IPS DF 6.9 (cell line): ENCODE measurements at regions not wholly inside any gene's neighbourhood (a gene's known extent, or its start where the extent isn't known, plus 50 kb on each side); places are given as distances from the start of the nearest gene placed in this dataset.

Experiments
- DNase-seq: peaks from one replicate; pipeline ENCODE4 v3.0.0-alpha.2; 2013; ENCODE audit warnings: low read depth, low spot score
- H3K27ac ChIP-seq: one replicate; pipeline ENCODE4 v1.5.1; 2013; ENCODE audit warnings: low read length, control low read depth
- H3K27me3 ChIP-seq: 2 replicates; pipeline ENCODE4 v1.6.1; 2013; ENCODE audit warnings: mild to moderate bottlenecking, low read length; ENCODE audit not compliant: control insufficient read depth, insufficient read depth
- H3K36me3 ChIP-seq: 2 replicates; pipeline ENCODE4 v1.6.1; 2013; ENCODE audit warnings: low read length; ENCODE audit not compliant: control insufficient read depth, insufficient read depth
- H3K4me1 ChIP-seq: 2 replicates; pipeline ENCODE4 v1.6.1; 2013; ENCODE audit warnings: low read length; ENCODE audit not compliant: control insufficient read depth, insufficient read depth
- H3K4me3 ChIP-seq: 2 replicates; pipeline ENCODE4 v1.5.1; 2013; ENCODE audit warnings: mild to moderate bottlenecking, low read length
- H3K9me3 ChIP-seq: 2 replicates; pipeline ENCODE4 v1.6.1; 2013; ENCODE audit warnings: low read length, inconsistent platforms; ENCODE audit not compliant: control insufficient read depth, insufficient read depth
- WGBS: extraction: QIAGEN DNeasy Blood & Tissue Kit; methylation state at CpG from one replicate; pipeline ENCODE4 v1.1.7; 2013; ENCODE audit warnings: mixed read lengths, missing lambda C conversion rate; ENCODE audit not compliant: insufficient read length, insufficient coverage; 5-methylcytosine and 5-hydroxymethylcytosine counted together

- Histone ChIP-seq H3K27ac (no peak overlapping the region), H3K9me3 (no peaks in the 10 kb centered on the region), H3K27me3 (no peaks in the 10 kb centered on the region; the same call in 1 of the 2 replicates), H3K36me3 (no peaks in the 10 kb centered on the region), H3K4me1 (no peaks in the 10 kb centered on the region), H3K4me3 (no peak overlapping the region)
- no CpG with 5 or more reads among the region's 2 CpGs for WGBS
- DNase-seq, result no peak
Observed at GRCh38 chr3:117527346-117527745, 817.8 kb downstream of the TUSC7 start.

- no CpG with 5 or more reads among the region's 1 CpG for WGBS
- Histone ChIP-seq H3K4me3 (no peak overlapping the region), H3K27ac (no peak overlapping the region), H3K4me1 (no peaks in the 10 kb centered on the region), H3K36me3 (no peaks in the 10 kb centered on the region), H3K9me3 (no peaks in the 10 kb centered on the region), H3K27me3 (no peaks in the 10 kb centered on the region; the same call in 1 of the 2 replicates)
- DNase-seq, result no peak
Observed at GRCh38 chr3:117528688-117529087, 819.1 kb downstream of the TUSC7 start.

GRCh38 chr3:117531078-117531767 lies 821.6 kb downstream of the TUSC7 start:
- Histone ChIP-seq H3K9me3 (no peaks in the 10 kb centered on the region), H3K27me3 (no peaks in the 10 kb centered on the region), H3K27ac (no peak overlapping the region), H3K4me3 (no peak overlapping the region), H3K4me1 (no peaks in the 10 kb centered on the region), H3K36me3 (no peaks in the 10 kb centered on the region)
- DNase-seq, result no peak
- no CpG with 5 or more reads among the region's 8 CpGs for WGBS

- Histone ChIP-seq H3K36me3 (no peaks in the 10 kb centered on the region), H3K27me3 (no peaks in the 10 kb centered on the region), H3K9me3 (no peaks in the 10 kb centered on the region), H3K27ac (no peak overlapping the region), H3K4me3 (no peak overlapping the region), H3K4me1 (no peaks in the 10 kb centered on the region)
- no CpG with 5 or more reads among the region's 8 CpGs for WGBS
- no peak for DNase-seq
Observed at GRCh38 chr3:117532268-117532667, 822.7 kb downstream of the TUSC7 start.

GRCh38 chr3:117534138-117534537 lies 824.6 kb downstream of the TUSC7 start:
- Histone ChIP-seq H3K27me3 (no peaks in the 10 kb centered on the region), H3K4me3 (no peak overlapping the region), H3K36me3 (no peaks in the 10 kb centered on the region), H3K4me1 (no peaks in the 10 kb centered on the region), H3K27ac (no peak overlapping the region), H3K9me3 (no peaks in the 10 kb centered on the region)
- no CpG with 5 or more reads among the region's 1 CpG for WGBS
- no peak for DNase-seq

- no peak overlapping the region for H3K27ac ChIP-seq
- no peaks in the 10 kb centered on the region for H3K9me3 ChIP-seq
- no peaks in the 10 kb centered on the region for H3K36me3 ChIP-seq
- DNase-seq, result no peak
- H3K4me3 ChIP-seq, result no peak overlapping the region
- no peaks in the 10 kb centered on the region for H3K4me1 ChIP-seq
- no CpG with 5 or more reads among the region's 4 CpGs for WGBS
- H3K27me3 ChIP-seq, result no peaks in the 10 kb centered on the region
Observed at GRCh38 chr3:117536006-117536405, 826.4 kb downstream of the TUSC7 start.

- Histone ChIP-seq H3K9me3 (no peaks in the 10 kb centered on the region), H3K36me3 (no peaks in the 10 kb centered on the region), H3K27ac (no peak overlapping the region), H3K4me3 (no peak overlapping the region), H3K4me1 (no peaks in the 10 kb centered on the region), H3K27me3 (no peaks in the 10 kb centered on the region)
- DNase-seq, result no peak
- no CpG with 5 or more reads among the region's 1 CpG for whole genome bisulfite sequencing
Observed at GRCh38 chr3:117537949-117538348, 828.4 kb downstream of the TUSC7 start.

GRCh38 chr3:117539729-117540128 lies 830.1 kb downstream of the TUSC7 start:
- WGBS, result no CpG with 5 or more reads among the region's 1 CpG
- Histone ChIP-seq H3K9me3 (no peaks in the 10 kb centered on the region), H3K36me3 (no peaks in the 10 kb centered on the region), H3K4me3 (no peak overlapping the region), H3K4me1 (no peaks in the 10 kb centered on the region), H3K27ac (no peak overlapping the region), H3K27me3 (no peaks in the 10 kb centered on the region)
- DNase-seq, result no peak

- Histone ChIP-seq H3K9me3 (no peaks in the 10 kb centered on the region), H3K27ac (no peak overlapping the region), H3K4me1 (no peaks in the 10 kb centered on the region), H3K36me3 (no peaks in the 10 kb centered on the region), H3K27me3 (no peaks in the 10 kb centered on the region), H3K4me3 (no peak overlapping the region)
- no peak for DNase-seq
- no CpG with 5 or more reads among the region's 1 CpG for WGBS
Observed at GRCh38 chr3:117540597-117540996, 831.0 kb downstream of the TUSC7 start.

GRCh38 chr3:117541721-117542120 lies 832.1 kb downstream of the TUSC7 start:
- no peaks in the 10 kb centered on the region for H3K4me1 ChIP-seq
- no peak for DNase-seq
- no CpG with 5 or more reads among the region's 3 CpGs for WGBS
- H3K9me3 ChIP-seq, result no peaks in the 10 kb centered on the region
- no peak overlapping the region for H3K4me3 ChIP-seq
- no peak overlapping the region for H3K27ac ChIP-seq
- H3K27me3 ChIP-seq, result no peaks in the 10 kb centered on the region
- H3K36me3 ChIP-seq, result no peaks in the 10 kb centered on the region

GRCh38 chr3:117543521-117543920 lies 833.9 kb downstream of the TUSC7 start:
- H3K27me3 ChIP-seq, result no peaks in the 10 kb centered on the region
- H3K9me3 ChIP-seq, result no peaks in the 10 kb centered on the region
- WGBS, result no CpG with 5 or more reads among the region's 1 CpG
- no peak overlapping the region for H3K27ac ChIP-seq
- no peak for DNase-seq
- no peaks in the 10 kb centered on the region for H3K36me3 ChIP-seq
- H3K4me1 ChIP-seq, result no peaks in the 10 kb centered on the region
- no peak overlapping the region for H3K4me3 ChIP-seq
